Endothelial cell of umbilical vein (primary cell): ENCODE measurements at regions not wholly inside any gene's neighbourhood (a gene's known extent, or its start where the extent isn't known, plus 50 kb on each side); places are given as distances from the start of the nearest gene placed in this dataset.

Experiments used
- BruUV-seq: library from RNA; stranded (reverse); fragments of 400-500 nt; replicated peaks from 2 replicates; lab custom pipeline; 2021; lab: Mats Ljungman, UMichigan
- CTCF ChIA-PET: fragments of 300-600, 350-600 bp; sonication (Branson Sonifier 250); formaldehyde crosslinking; loops from one replicate; lab custom pipeline; 2021; ENCODE audit warnings: antibody characterized with exemption, inconsistent platforms; lab: Charles Lee
- POLR2A ChIA-PET: fragments of 300-600, 350-600 bp; sonication (Branson Sonifier 250); formaldehyde crosslinking; loops from one replicate; lab custom pipeline; 2021; ENCODE audit warnings: antibody characterized with exemption, inconsistent platforms; lab: Charles Lee
- DNase-seq: peaks from one replicate; pipeline ENCODE4 v3.0.0-alpha.2; 2011; ENCODE audit warnings: low read depth, low spot score
- FAIRE-seq: peaks from 2 replicates; lab custom pipeline; 2011; peaks lifted over from hg19 to GRCh38; lab: Jason Lieb, UNC
- H2AFZ ChIP-seq: 2 replicates; pipeline ENCODE4 v1.6.0; 2012; ENCODE audit warnings: low read depth, low read length, control low read depth, inconsistent platforms
- H3K27ac ChIP-seq: 2 replicates; pipeline ENCODE4 v1.5.1; 2011; ENCODE audit warnings: low read depth, mild to moderate bottlenecking, control low read depth, low read length, moderate library complexity; ENCODE audit not compliant: insufficient read depth
- H3K27me3 ChIP-seq, 2 experiments: 2 replicates each; pipeline versions ENCODE4 v1.6.0 to v1.6.1; 2011; ENCODE audit warnings: low read length in 2 of 2, mixed read lengths in 1 of 2; ENCODE audit not compliant: control insufficient read depth in 2 of 2, insufficient read depth in 2 of 2
- H3K36me3 ChIP-seq, 2 experiments: 2 replicates in 1 of 2; 3 replicates in 1 of 2; pipeline ENCODE4 v1.5.1; 2011; ENCODE audit warnings: low read length in 2 of 2, mild to moderate bottlenecking in 1 of 2, moderate library complexity in 1 of 2; ENCODE audit not compliant: control insufficient read depth in 2 of 2, insufficient read depth in 2 of 2; ENCODE audit errors: extremely low read depth in 1 of 2
- H3K4me1 ChIP-seq: 3 replicates; pipeline ENCODE4 v1.5.1; 2011; ENCODE audit warnings: mild to moderate bottlenecking, low read length; ENCODE audit not compliant: control insufficient read depth, insufficient read depth; ENCODE audit errors: extremely low read depth
- H3K4me2 ChIP-seq: 2 replicates; pipeline ENCODE4 v1.6.1; 2011; ENCODE audit warnings: low read length, control low read depth, mixed read lengths; ENCODE audit not compliant: insufficient read depth
- H3K4me3 ChIP-seq, 3 experiments: fragments of 200-600 bp in 1 of 3; sonication (generic), shearing (Covaris generic) in 1 of 3; replicated peaks in 1 of 3; 2 replicates each; pipeline ENCODE4 v1.5.1; 2011 to 2016; ENCODE audit warnings: control low read depth in 3 of 3, low read length in 3 of 3, mild to moderate bottlenecking in 2 of 3, inconsistent platforms in 1 of 3, low read depth in 1 of 3, moderate library complexity in 1 of 3; ENCODE audit not compliant: insufficient read depth in 1 of 3
- H3K79me2 ChIP-seq: 2 replicates; pipeline ENCODE4 v1.6.0; 2012; ENCODE audit warnings: low read length, inconsistent platforms; ENCODE audit not compliant: control insufficient read depth, insufficient read depth
- H3K9ac ChIP-seq: replicated peaks from 2 replicates; pipeline ENCODE3; 2011; ENCODE audit warnings: low read length, control low read depth; ENCODE audit not compliant: insufficient read depth; ENCODE audit errors: extremely low read depth
- H3K9me1 ChIP-seq: replicated peaks from 3 replicates; pipeline ENCODE4 v1.6.0; 2011; ENCODE audit warnings: mild to moderate bottlenecking, low read length; ENCODE audit not compliant: control insufficient read depth, insufficient read depth; ENCODE audit errors: extremely low read depth
- H3K9me3 ChIP-seq: replicated peaks from 2 replicates; pipeline ENCODE4 v1.5.1; 2012; ENCODE audit warnings: low read length, inconsistent platforms; ENCODE audit not compliant: control insufficient read depth, insufficient read depth
- H4K20me1 ChIP-seq: replicated peaks from 2 replicates; pipeline ENCODE3; 2011; ENCODE audit warnings: mild to moderate bottlenecking, low read length; ENCODE audit not compliant: control insufficient read depth, insufficient read depth; ENCODE audit errors: extremely low read depth
- EZH2 ChIP-seq: IDR thresholded peaks from 2 replicates; pipeline ENCODE4 v1.6.1; 2012; ENCODE audit warnings: borderline replicate concordance, low read depth, mild to moderate bottlenecking, moderate library complexity, low read length, inconsistent platforms; ENCODE audit not compliant: severe bottlenecking
- FOS ChIP-seq: IDR thresholded peaks from 2 replicates; pipeline ENCODE4 v1.6.1; 2011; ENCODE audit warnings: mild to moderate bottlenecking, low read length, moderate library complexity, borderline replicate concordance; ENCODE audit not compliant: insufficient read depth
- GATA2 ChIP-seq: IDR thresholded peaks from 2 replicates; pipeline ENCODE4 v1.7.0; 2011; ENCODE audit warnings: low read depth, mild to moderate bottlenecking, moderate library complexity, mixed read lengths, low read length; ENCODE audit not compliant: insufficient read length, insufficient read depth
- JUN ChIP-seq: IDR thresholded peaks from 2 replicates; pipeline ENCODE4 v1.6.1; 2011; ENCODE audit warnings: borderline replicate concordance, low read depth; ENCODE audit not compliant: insufficient read length, insufficient read depth
- MAX ChIP-seq: IDR thresholded peaks from 2 replicates; pipeline ENCODE4 v1.6.1; 2011; ENCODE audit not compliant: insufficient read depth, insufficient read length
- MYC ChIP-seq: IDR thresholded peaks from one replicate; pipeline ENCODE4 v1.6.1; 2011; ENCODE audit warnings: mild to moderate bottlenecking, low read depth, low read length
- POLR2A ChIP-seq: IDR thresholded peaks from 2 replicates; pipeline ENCODE4 v1.6.1; 2012; ENCODE audit warnings: low read depth, mild to moderate bottlenecking, control low read depth, low read length
- POLR2AphosphoS5 ChIP-seq: IDR thresholded peaks from 2 replicates; pipeline ENCODE4 v1.6.1; 2012; ENCODE audit warnings: low read depth, mild to moderate bottlenecking, control low read depth, low read length, moderate library complexity; ENCODE audit not compliant: insufficient read depth
- dilution Hi-C: fragments of 300-500 bp; cut with MboI; formaldehyde crosslinking; loops from one replicate; pipeline ENCODE4 v1.15.0; 2019; ENCODE audit warnings: low sequenced_read_pairs; ENCODE audit not compliant: extremely low pct_ligation_motif_present
- intact Hi-C: fragments of 100-400 bp; cut with micrococcal nuclease; formaldehyde crosslinking; loops from one replicate; pipeline ENCODE4 v1.10.0; 2022
- TF ChIP-seq, protein P1 (sequence below), 2 donors: IDR thresholded peaks; 1 replicate in 1 of 2; 2 replicates in 1 of 2; pipeline ENCODE4 v1.5.1; 2011; ENCODE audit warnings: low read length in 2 of 2, mild to moderate bottlenecking in 2 of 2, moderate library complexity in 2 of 2, control low read depth in 1 of 2, inconsistent platforms in 1 of 2, low read depth in 1 of 2; ENCODE audit not compliant: insufficient read depth in 1 of 2; ENCODE audit errors: extremely low read depth in 1 of 2

- Histone ChIP-seq H2AFZ (no peak overlapping the region), H3K4me3 (no peak overlapping the region), H3K9me3 (peaks cover 4% of the 10 kb centered on the region), H3K4me2 (no peak overlapping the region), H3K79me2 (no peaks in the 10 kb centered on the region), H3K27ac (no peak overlapping the region), H3K9me1 (no peaks in the 10 kb centered on the region), H3K27me3 (no peaks in the 10 kb centered on the region), H3K4me1 (no peaks in the 10 kb centered on the region), H4K20me1 (no peaks in the 10 kb centered on the region), H3K9ac (no peak overlapping the region), H3K36me3 (no peaks in the 10 kb centered on the region)
- TF ChIP-seq MYC, result no peak
- no peak for TF ChIP-seq POLR2AphosphoS5
- no peak for TF ChIP-seq JUN
- TF ChIP-seq FOS, result no peak
- TF ChIP-seq EZH2, result no peak
- TF ChIP-seq POLR2A, result no peak
- TF ChIP-seq, protein P1, sequence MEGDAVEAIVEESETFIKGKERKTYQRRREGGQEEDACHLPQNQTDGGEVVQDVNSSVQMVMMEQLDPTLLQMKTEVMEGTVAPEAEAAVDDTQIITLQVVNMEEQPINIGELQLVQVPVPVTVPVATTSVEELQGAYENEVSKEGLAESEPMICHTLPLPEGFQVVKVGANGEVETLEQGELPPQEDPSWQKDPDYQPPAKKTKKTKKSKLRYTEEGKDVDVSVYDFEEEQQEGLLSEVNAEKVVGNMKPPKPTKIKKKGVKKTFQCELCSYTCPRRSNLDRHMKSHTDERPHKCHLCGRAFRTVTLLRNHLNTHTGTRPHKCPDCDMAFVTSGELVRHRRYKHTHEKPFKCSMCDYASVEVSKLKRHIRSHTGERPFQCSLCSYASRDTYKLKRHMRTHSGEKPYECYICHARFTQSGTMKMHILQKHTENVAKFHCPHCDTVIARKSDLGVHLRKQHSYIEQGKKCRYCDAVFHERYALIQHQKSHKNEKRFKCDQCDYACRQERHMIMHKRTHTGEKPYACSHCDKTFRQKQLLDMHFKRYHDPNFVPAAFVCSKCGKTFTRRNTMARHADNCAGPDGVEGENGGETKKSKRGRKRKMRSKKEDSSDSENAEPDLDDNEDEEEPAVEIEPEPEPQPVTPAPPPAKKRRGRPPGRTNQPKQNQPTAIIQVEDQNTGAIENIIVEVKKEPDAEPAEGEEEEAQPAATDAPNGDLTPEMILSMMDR (IDR thresholded peaks at IDR 0.05; ENCODE audit: extremely low read depth in 1 of 2, insufficient read depth in 1 of 2, low read depth in 1 of 2, low read length in 2 of 2), result no peak
- no peak for TF ChIP-seq MAX
- TF ChIP-seq GATA2, result no peak
- intact Hi-C loops, result no loop called here
- POLR2A ChIA-PET, result no interaction called here
- dilution Hi-C loops, result no loop called here
- DNase-seq, result no peak
- BruUV-seq, result no TSS peak
- no peak for FAIRE-seq
- CTCF ChIA-PET, result no interaction called here
These were observed 196.9 kb downstream of the PAX1 start for GRCh38 chr20:21902391-21902790.
